ENCODE measurements at regions not wholly inside any gene's neighbourhood (a gene's known extent, or its start where the extent isn't known, plus 50 kb on each side); places are given as distances from the start of the nearest gene placed in this dataset.

DNA sequence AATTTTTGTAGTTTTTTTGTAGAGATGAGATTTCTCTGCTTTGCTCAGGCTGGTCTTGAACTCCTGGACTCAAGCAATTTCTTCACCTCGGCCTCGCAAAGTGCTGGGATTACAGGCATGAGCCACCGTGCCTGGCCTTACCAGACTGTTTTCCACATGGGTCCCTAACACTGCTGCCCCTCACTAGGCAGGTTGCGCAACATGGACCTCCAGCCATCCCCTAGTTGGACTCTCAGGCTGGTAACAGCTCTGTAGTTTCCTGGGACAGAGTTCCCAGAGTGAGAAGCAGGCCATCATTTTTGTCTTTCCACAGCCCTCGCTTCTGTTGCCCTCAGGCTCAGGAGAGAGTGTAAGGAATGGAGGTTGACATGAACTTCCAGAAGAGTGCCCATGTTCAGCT lies 156.1 kb downstream of the CTH start:
- no peaks in the 10 kb centered on the region for H3K36me3 ChIP-seq (ENCODE audit: control insufficient read depth in 2 of 4, insufficient read depth in 4 of 4, low read length in 3 of 4)
- ChIA-PET POLR2A (ENCODE audit: partially characterized antibody) (no interaction called here), CTCF (ENCODE audit: partially characterized antibody) (interaction anchor here (1.0 to 1.1 kb wide), 2 partner anchors 11 to 39 kb away, joined by 3 read pairs; no protein-coding TSS in a partner anchor)
- H4K8ac ChIP-seq (ENCODE audit: extremely low read depth, insufficient read depth, low read length), result no peak overlapping the region
- no peak overlapping the region for H3K56ac ChIP-seq (replicated peaks; ENCODE audit: insufficient read length, low read depth, low read length)
- H3K79me1 ChIP-seq (ENCODE audit: low read depth, low read length), result no peaks in the 10 kb centered on the region
- no peak overlapping the region for H4K91ac ChIP-seq (replicated peaks; ENCODE audit: insufficient read length, low read length)
- H3K27me3 ChIP-seq (replicated peaks in 1 of 4; ENCODE audit: control insufficient read depth in 3 of 4, extremely low read depth in 1 of 4, insufficient read depth in 3 of 4, low read length in 3 of 4), result no peaks in the 10 kb centered on the region
- FAIRE-seq (no peak), DNase-seq (ENCODE audit: low read depth in 1 of 2, low spot score in 2 of 2) (no peak)
- H3K4me2 ChIP-seq (ENCODE audit: insufficient read depth in 1 of 2, low read depth in 2 of 2, low read length in 2 of 2), result no peak overlapping the region
- no peak overlapping the region for H3K9ac ChIP-seq (replicated peaks in 1 of 4; ENCODE audit: extremely low read depth in 1 of 4, low read depth in 3 of 4, low read length in 3 of 4)
- H3K9me3 ChIP-seq (ENCODE audit: insufficient read depth in 2 of 2, low read depth in 1 of 2, low read length in 1 of 2), result no peaks in the 10 kb centered on the region
- no peak overlapping the region for H3K4me3 ChIP-seq (ENCODE audit: extremely low read depth in 1 of 4, insufficient read depth in 2 of 4, low read depth in 3 of 4, low read length in 4 of 4)
- no peak overlapping the region for H3K14ac ChIP-seq (ENCODE audit: insufficient read length)
- H2BK20ac ChIP-seq (ENCODE audit: low read length), result no peak overlapping the region
- TF ChIP-seq SIN3A (conservative IDR thresholded peaks at IDR 0.05 in 1 of 2, IDR thresholded peaks at IDR 0.05 in 1 of 2; ENCODE audit: low read depth in 1 of 2, low read length in 2 of 2) (no peak), CEBPB (IDR thresholded peaks at IDR 0.05; ENCODE audit: low read depth, low read length) (peak; percentile 84)
- no peak overlapping the region for H3K23ac ChIP-seq (ENCODE audit: insufficient read length)
- no peak overlapping the region for H2BK15ac ChIP-seq (ENCODE audit: low read length)
- H4K20me1 ChIP-seq (replicated peaks in 1 of 2; ENCODE audit: control insufficient read depth in 1 of 2, insufficient read depth in 2 of 2, low read length in 2 of 2), result no peaks in the 10 kb centered on the region
- H2BK120ac ChIP-seq (replicated peaks; ENCODE audit: low read depth, low read length), result no peak overlapping the region
- H2AK5ac ChIP-seq (ENCODE audit: low read depth, low read length), result no peak overlapping the region
- H4K5ac ChIP-seq (ENCODE audit: insufficient read length, low read depth, low read length), result no peak overlapping the region
- H2BK5ac ChIP-seq (ENCODE audit: low read depth, low read length), result no peak overlapping the region
- H2AFZ ChIP-seq (ENCODE audit: low read length), result no peak overlapping the region
- no peak overlapping the region for H3K27ac ChIP-seq (ENCODE audit: low read depth, low read length)
- no peaks in the 10 kb centered on the region for H3K4me1 ChIP-seq (replicated peaks in 1 of 4; ENCODE audit: control insufficient read depth in 3 of 4, insufficient read depth in 4 of 4, low read length in 3 of 4)
- no peaks in the 10 kb centered on the region for H3K23me2 ChIP-seq (ENCODE audit: low read depth, low read length)
- no peaks in the 10 kb centered on the region for H3K79me2 ChIP-seq (ENCODE audit: control insufficient read depth in 1 of 2, insufficient read depth in 2 of 2, low read length in 2 of 2)
- H3K18ac ChIP-seq (ENCODE audit: extremely low read depth, low read length), result no peak overlapping the region
- H3K4ac ChIP-seq (replicated peaks; ENCODE audit: insufficient read length, low read depth, low read length), result no peak overlapping the region
- H2BK12ac ChIP-seq (ENCODE audit: low read depth, low read length), result no peak overlapping the region
- 89% methylated on average over 5 of the region's 5 CpGs; no CpG with 5 or more reads in 1 of the 2 experiments for WGBS, 2 experiments (ENCODE audit: extremely low coverage in 1 of 2, insufficient coverage in 1 of 2, insufficient read length in 1 of 2, insufficient replicate concordance in 2 of 2, low coverage in 1 of 2, low lambda C conversion rate in 2 of 2, missing lambda C conversion rate in 1 of 2)
